ENCODE measurements at regions not wholly inside any gene's neighbourhood (a gene's known extent, or its start where the extent isn't known, plus 50 kb on each side); places are given as distances from the start of the nearest gene placed in this dataset.
"Not testable (repeated sequence)": the region's sequence is repeated elsewhere in the genome, so short reads cannot be mapped to it uniquely, and the experiment has no call there.

DNA sequence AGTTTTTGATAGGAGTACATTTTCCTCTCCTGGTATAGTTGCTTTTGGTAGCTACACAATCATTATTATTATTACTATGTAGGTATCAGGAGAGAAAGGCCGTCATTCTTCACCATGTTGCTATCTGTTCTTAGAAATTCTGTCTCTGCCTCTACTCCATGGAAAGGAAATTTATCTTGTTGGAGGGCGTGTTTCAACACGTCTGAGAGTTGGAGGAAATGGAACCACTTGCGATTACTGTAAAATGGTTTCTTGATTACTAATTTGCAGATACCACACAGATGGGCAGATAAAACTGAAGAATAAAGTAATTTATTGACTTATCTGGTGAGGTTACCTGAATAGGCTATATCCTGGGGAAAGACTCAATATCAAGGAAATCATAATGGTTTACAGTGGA is 488.4 kb downstream of the NR2F2 start:
- no peak for DNase-seq (ENCODE audit: low read depth, low spot score)

DNA sequence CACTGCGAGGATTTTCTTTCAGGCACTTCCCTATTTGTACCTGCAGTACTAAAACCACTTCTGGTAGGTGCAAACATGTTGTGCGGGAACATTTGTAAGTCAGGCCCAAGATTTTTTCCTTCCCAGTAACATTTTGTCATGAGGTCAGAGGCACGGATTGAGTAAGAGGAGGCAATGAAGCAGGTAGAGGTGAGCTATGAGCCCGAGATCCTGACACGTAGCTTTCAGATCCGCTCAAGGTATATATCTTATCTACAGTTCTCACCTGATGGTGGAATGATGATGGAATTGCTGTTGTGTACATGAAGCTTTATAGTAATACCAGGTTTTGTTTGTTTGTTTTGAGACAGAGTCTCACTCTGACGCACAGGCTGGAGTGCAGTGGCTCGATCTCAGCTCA is 497.5 kb downstream of the NR2F2 start:
- no peak for DNase-seq (ENCODE audit: low read depth, low spot score)

DNA sequence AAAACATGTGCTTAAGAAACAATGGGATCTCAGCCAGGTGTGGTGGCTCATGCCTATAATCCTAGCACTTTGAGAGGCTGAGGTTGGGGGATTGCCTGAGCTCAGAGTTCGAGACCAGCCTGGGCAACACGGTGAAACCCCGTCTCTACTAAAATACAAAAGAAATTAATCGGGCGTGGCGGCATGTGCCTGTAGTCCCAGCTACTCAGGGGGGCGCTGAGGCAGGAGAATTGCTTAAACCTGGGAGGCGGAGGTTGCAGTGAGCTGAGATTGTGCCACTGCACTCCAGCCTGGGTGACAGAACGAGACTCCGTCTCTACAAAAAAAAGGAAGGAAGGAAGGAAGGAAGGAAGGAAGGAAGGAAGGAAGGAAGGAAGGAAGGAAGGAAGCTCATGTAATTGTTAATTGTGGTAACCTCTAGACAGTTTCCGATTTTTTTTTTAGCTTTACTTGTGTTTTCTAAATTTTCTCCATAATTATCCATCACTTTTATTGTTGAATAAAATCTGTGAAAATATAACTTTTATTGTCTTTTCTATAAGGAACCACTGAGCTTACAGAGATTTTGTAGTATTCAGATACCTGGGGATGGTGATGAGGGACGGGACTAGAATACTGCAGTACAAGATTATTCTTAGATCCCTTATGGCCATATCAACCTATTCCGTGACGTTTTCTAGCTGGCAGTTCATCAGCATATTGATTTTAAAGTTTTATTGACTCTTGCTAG is 506.9 kb downstream of the NR2F2 start:
- DNase-seq (ENCODE audit: low read depth, low spot score): no peak

DNA sequence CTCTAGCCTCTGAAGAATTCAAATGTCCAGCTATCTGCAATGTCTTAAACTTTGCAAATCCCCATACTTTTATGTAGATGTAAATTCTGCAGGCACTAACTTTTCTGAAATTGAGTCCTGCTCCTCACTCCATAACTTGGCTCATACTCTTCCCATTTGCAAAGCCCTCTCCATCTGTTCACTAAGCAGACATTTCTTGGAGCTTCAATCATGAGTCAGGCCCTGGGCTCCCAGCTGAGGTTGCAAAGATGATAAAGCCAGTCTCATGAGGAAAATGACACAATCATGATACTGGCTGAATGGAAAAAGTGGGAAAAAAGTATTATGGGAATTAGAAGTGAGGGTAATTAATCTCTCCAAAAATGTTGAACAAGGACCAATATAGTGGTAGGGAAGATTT is 507.6 kb downstream of the NR2F2 start:
- DNase-seq (ENCODE audit: low read depth, low spot score): no peak

DNA sequence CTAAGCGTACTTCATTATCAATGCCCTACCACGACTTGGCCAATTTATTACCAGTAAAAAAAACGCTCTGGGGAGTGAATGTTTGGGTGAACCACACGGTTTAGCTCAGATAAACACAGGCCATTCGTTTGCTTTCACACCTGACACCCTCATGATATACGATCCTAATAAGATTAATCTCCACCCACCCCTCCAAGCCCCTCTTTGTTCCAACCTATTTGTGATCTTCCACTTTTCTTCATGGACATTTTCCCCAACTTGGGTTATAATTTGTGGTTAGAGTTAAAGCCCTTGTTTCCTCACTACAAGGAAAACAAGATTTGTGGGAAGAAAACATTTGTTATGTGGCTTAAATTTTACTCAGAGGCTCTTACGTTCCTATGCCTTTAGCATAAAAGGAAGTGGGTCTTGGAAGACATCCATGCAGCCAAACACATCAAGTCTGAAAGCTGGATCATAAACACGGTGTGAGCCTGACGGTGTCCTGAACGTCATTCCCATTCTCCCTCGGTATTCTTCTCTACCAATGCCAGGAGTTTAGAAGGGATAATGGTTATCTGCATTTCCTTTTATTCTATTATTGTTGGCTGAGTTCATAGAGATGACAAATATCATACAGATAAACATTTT is 518.9 kb downstream of the NR2F2 start:
- DNase-seq (ENCODE audit: low read depth, low spot score): no peak

DNA sequence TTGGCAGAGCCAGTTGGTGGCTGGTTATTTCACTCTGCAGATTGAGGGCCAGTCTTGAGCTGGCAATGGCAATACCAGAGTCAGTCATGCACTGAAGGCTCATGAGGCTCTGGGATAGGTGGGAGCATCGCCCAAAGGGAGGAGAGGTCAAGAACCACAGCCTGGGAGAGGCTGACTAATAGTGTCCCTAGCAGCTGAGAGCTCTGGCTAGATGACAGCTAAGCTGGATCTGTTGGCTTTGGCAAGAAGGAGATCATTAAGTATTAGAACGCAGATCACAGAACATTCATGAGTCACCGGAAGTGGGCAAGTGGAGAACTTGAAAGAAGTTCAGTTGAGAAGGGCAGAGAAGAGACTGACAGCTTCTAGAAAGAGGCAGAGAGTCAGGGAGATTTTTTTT is 521.1 kb downstream of the NR2F2 start:
- no peak for DNase-seq (ENCODE audit: low read depth, low spot score)

DNA sequence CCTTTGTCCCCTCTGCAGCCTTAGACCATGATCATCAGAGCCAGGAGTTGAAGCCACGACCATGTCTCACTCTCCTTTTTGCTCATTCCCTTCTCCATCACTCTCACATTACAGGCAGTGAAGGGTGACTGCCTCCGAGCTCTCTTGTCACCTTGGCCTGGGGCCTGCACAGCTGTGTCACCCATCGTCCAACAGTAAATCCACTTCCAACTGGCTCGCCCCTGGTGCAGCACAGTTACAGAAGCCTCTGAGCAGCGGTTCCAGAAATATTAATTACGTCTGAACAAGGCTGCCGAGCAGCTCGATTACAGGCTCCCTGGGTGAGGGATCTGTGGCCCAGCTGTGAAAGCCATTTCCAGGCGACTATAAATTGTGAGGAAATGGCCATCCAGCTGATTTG is 528.2 kb downstream of the NR2F2 start:
- no peak for DNase-seq (ENCODE audit: low read depth, low spot score)

DNA sequence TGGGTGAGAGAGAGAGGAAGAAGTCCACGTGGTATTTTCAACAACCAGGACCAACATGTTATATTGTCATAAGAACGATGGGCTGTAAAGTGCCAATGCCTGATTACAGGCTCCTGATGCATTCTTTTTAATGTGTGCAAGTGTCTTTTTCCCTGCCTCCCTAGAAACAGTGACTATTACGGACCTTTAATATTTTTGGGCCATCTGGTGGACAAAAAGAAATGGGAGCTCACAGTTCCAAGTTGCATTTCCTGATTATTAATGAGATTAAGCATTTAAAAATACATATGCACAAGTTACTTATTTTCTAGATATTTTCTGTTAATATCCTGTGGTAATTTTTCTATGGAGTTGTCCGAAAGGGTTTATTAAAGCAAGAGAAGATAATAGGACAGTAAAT is 530.2 kb downstream of the NR2F2 start:
- no peak for DNase-seq (ENCODE audit: low read depth, low spot score)

DNA sequence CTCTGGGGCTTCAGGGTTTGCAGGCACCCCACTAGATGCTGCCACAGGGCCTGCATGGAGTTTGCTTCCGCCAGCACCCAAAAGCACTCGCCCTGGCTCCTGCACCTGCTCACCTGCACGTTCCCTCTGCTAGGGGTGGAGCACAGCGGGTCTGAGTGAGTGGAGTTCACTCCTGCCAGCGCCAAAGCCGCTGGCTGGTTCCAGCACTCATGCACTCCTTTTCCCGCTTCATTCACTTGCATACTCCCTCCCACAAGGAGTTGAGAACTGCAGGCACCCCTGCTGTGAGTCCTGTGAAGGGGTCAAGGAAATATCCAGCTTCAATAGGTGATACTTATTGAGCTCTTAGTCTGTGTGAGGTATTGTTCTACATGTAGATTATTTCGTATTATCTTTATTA is 537.5 kb downstream of the NR2F2 start:
- DNase-seq (ENCODE audit: low read depth, low spot score): no peak

DNA sequence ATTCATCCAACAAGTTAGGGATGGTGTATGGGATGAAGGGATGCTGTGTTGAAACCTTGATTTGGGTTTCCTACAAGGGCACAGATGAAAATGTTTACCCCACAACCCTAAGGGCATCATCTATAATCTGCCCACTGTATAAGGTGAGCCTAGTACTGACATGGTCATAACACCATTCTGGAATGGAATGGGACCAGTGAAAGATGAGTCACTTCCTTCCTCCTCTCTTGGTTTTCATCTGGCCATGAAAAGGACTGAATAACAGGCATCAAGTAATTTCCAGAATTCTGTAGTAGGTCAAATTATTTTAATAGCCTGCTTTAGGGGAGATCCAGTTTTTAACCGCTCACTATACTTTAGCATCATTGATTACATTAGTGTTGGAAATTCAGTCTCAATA is 538.6 kb downstream of the NR2F2 start:
- no peak for DNase-seq (ENCODE audit: low read depth, low spot score)

DNA sequence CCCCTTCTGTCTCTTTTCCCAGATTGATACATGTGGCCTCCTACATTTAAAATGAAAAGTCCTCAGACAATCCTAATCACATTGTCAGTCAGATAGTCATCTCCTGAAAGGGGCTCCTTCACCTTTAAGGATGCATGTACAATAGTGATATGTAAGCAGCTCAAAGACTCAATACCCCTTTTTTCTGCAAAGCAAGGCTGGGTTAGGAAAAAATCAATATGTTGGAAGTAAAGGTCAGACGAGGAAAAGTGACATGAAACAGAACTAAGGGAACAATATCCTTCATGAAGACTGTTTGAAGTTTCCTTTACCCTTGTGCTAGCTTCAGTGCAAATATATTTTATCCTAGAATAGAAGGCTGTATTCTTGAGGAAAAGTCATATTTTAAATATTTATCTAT is 539.3 kb downstream of the NR2F2 start:
- no peak for DNase-seq (ENCODE audit: low read depth, low spot score)

DNA sequence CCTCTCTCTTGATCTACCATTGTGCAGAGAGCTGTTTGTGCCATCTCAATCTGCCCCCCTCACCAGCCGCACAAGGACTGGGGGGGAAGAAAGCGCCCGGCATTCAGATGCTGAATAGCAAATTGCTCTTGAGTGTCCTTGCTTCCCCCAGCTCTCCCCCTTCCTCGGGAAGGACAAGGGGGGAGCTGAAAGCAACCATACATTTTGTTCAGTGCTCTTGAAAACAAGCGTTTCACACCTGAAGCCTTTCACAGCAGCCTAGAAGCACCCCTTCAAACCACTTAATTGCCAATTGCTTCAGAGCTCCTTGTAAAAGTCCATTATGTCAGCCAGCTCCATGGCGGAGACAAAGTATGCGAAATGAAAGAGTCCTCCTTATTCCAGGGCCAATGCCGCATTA is 540.1 kb downstream of the NR2F2 start:
- no peak for DNase-seq (ENCODE audit: low read depth, low spot score)

DNA sequence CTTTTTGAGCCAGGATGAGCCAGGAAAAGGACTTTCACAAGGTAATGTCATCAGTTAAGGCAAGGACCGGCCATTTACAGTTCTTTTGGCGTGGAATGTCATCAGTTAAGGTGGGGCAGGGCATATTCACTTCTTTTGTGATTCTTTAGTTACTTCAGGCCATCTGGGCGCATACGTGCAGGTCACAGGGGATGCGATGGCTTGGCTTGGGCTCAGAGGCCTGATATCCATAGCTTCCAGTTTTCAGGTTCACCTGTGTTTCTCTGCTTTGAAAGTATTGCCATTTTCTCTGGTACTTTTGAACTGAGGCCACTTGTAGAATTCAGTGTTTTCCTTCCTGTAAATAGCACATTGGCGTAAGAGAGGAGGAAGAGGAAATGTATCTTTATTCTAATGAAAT is 546.9 kb downstream of the NR2F2 start:
- not testable (repeated sequence) for DNase-seq (ENCODE audit: low read depth, low spot score)

DNA sequence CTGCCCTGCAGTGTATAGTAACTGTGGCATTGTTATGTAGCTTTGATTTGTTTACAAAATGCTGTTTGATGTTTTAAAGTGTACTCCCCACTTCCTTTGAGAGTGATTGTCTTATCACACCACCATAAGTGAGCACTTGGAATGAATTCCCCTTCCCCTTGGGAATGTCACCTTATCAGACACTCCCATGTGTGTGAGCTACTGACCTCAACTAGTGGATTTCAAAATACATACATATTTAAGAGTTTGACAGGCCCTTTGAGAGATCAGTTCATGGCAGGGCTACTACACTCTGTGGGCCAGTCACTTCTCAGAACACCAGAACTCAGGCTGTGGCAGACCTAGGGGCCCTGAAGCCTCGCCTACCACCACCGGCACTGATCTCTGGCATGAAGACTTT is 547.6 kb downstream of the NR2F2 start:
- DNase-seq (ENCODE audit: low read depth, low spot score): no peak

DNA sequence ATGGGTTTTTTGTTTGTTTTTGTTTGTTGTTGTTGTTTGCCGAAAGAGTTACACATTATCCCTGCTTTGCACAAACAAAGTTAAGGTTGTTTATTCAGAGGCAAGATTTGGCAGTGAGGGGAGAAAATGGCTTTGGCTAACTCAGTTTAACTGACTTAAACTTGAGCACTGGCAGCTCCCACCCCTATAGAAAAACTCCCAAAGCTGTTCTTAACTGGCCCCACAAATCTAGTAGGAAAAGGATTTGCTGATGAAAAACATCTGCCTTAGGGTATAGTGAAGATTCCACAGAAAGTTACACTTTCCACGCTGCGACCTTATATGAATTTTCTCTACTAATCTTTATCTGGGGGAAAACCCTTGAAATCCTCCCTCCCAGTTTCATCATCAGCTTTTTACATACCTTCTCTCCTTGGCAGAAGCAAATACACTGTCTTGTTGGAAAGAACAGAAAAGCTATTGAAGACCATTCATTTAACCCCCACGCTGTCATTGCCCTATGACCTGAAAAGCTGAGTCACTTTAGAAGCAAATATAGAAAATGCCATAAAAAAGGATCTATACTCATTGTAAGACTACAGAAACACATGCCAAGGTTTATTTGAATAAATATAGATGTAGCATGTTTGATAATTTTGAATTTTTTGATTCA is 551.7 kb downstream of the NR2F2 start:
- no peak for DNase-seq (ENCODE audit: low read depth, low spot score)

DNA sequence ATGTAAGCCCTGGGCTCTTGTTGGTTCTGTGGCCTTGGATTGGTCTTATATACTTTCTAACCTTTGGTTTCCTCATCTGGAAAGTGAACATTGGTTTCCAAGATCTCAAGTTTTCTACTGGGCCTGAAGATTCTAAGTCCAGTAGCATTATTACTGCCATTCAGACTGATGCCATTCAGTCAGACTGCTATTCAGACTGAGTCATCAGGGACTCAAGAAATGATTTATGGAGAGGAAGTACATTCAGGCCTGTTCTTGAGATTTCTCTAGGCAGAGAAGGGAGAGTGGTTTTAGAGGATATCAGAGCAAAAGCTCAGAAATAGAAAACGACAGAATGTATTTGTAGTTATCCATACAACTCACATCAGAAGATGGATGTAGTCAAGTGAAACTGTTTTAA is 557.2 kb downstream of the NR2F2 start:
- DNase-seq (ENCODE audit: low read depth, low spot score): no peak

DNA sequence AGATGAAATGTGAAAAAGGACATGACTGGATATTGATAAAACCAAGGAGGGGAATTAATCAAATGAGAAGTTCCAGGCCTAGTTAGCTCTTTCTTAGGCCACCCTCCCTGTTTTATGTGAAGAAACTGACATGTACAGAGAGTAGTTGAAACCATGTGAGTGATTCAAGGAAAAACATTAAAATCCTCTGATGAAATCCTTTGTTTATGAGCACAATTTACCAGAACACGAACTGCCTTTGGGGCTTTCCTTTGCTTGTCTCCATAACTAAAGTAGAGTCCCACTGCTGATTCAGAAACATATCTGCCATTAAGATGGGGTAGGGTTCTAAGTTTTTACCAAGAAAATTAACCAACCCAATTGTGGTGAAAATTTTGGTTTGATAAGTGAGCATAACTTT is 558.3 kb downstream of the NR2F2 start:
- no peak for DNase-seq (ENCODE audit: low read depth, low spot score)

DNA sequence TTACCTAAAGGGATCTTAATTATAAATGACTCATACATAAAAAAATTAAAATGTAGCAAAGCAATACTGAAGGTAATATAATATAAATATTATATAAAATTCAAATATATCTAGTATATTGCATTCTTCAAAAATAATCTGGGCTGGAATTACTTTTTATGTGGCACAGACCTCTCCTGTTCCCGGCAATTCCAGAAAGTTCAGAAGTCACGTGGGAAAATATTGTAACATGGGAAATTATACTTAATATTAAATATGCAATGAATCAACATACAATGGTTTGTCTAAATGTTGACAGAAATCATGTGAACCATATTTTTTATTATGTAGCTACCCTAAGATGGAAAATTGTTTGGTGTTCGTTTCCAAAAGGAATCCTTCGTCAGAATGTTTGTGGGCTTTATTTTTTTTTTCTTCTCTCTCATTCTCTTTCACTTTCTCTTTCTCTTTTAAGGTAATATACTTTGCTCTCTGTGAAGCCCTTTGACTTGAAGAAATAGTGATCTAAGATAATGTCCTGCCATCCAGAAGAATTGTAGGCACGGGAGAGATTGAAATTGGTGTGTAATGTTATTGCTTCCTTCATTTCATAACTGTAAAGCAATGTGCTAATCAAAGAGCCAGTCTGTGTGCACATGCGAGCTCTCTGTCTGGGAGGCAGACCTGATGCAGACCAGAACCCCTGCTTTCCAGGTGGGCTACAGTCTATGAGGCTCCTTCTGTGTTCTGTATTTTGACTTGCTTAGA is 559.4 kb downstream of the NR2F2 start:
- no peak for DNase-seq (ENCODE audit: low read depth, low spot score)

DNA sequence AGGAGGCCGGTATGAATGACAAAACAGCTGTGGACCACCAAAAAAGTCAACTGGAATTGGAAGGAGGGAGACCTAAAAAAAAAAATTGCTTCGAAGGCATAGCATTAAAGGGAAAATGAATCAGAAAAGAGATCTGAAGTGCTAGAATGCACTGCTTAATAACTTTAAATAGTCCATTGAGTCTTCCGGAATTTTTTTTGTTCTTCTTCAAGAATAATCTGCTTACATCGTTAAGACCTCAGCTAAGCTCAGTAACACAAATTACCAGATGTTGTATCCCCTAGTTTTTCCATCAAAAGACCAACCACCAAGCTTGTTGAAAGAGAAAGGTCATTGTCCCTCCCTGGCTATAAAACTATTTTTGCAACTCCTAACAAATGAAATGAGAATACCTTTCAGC is 560.5 kb downstream of the NR2F2 start:
- DNase-seq (ENCODE audit: low read depth, low spot score): no peak

DNA sequence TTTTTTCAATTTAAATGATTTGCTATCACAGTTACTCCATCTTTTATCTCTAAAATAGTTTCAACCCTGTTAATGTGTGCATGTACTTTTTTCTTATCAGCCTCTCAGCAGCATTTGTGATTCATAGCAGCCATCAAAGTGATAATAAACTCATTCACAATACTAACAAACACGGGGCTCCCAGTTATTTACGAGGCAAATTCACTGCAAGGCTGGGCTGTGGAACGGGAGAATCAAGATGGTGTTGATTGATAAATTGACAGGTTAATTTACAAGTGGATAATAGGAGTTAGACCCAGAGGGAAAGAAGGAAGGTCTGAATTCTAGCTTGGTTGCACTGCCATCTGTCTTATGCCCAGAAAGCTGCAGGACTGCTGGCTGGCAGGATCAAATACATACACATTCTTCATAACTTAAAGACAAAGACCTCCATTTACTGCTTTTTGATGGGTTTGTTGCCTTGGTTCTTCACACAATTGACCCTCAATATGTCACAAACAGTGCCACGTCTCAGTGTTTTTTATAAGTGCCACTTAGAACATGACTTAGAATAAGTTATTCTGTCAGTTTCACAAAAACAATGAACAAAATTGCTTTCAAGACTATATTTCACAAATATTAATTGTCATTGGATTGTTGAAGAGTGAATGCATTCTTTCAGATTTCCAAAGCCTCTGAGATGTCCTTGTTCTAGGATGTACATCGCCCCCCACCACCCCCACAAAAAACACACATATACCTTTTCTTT is 562.8 kb downstream of the NR2F2 start:
- no peak for DNase-seq (ENCODE audit: low read depth, low spot score)

DNA sequence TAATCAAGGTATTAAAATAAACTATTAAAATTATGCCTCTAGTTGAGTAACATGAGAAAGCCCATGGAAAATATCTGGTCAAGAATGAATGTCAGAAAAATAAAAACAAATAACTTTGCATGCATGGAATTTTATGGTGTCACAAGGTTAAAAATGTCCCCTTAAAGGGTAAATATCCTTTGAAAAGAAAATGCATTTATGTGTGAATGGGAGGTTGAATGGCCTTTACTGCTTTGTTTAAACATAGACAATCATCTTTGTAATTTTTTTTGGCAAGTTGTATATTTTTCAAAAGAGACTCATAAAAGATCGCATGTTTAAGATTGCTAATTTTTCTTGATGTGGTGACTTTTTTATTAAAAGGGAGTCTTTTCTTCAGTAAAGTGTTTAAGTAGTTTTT is 564.2 kb downstream of the NR2F2 start:
- no peak for DNase-seq (ENCODE audit: low read depth, low spot score)

DNA sequence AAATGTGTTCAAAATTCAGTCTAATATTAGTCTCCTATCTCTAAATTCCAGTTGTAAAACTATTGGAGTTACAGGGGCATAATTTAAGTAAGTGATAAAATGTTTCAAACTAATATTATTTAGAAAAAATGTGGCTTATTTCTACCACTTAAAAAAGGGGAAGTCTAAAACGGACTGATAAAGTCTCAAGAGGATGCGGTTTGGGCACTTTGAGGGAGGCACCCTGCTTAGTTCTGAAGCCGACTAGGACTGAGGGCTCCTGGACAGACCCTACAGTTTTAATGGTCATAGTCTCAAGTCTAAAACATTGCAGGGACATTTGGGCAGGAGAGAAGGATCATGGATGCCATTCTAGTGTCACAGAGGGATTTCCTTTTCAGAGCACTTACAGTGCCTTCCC is 566.3 kb downstream of the NR2F2 start:
- no peak for DNase-seq (ENCODE audit: low read depth, low spot score)
